KMS-11 (cell line): ENCODE measurements at regions not wholly inside any gene's neighbourhood (a gene's known extent, or its start where the extent isn't known, plus 50 kb on each side); places are given as distances from the start of the nearest gene placed in this dataset.

Experiments
- H2AFZ ChIP-seq: fragments of 200-600 bp; sonication (generic); 2 replicates; pipeline ENCODE4 v1.6.1; 2016; ENCODE audit warnings: antibody characterized with exemption, mixed run types, low read depth
- H3K27ac ChIP-seq: fragments of 200-600 bp; sonication (generic); 2 replicates; pipeline ENCODE4 v1.6.1; 2016; ENCODE audit warnings: mild to moderate bottlenecking, mixed run types
- H3K27me3 ChIP-seq: fragments of 200-600 bp; sonication (generic); 2 replicates; pipeline ENCODE4 v1.6.1; 2017; ENCODE audit warnings: mild to moderate bottlenecking, low read depth, mixed run types, moderate library complexity; ENCODE audit not compliant: insufficient read depth
- H3K36me3 ChIP-seq: fragments of 200-600 bp; sonication (generic); 2 replicates; pipeline ENCODE4 v1.6.1; 2017; ENCODE audit warnings: mild to moderate bottlenecking, mixed run types; ENCODE audit not compliant: insufficient read depth
- H3K4me1 ChIP-seq: fragments of 200-600 bp; sonication (generic); 2 replicates; pipeline ENCODE4 v1.6.1; 2016; ENCODE audit warnings: mild to moderate bottlenecking, low read depth, mixed run types; ENCODE audit not compliant: poor library complexity, severe bottlenecking
- H3K4me2 ChIP-seq: fragments of 200-600 bp; sonication (generic); 2 replicates; pipeline ENCODE4 v1.7.0; 2016; ENCODE audit warnings: mild to moderate bottlenecking, mixed run types
- H3K4me3 ChIP-seq: fragments of 200-600 bp; sonication (generic); IDR thresholded peaks from 2 replicates; pipeline ENCODE4 v1.6.1; 2017; ENCODE audit warnings: low read depth, low read length, mixed read lengths; ENCODE audit not compliant: insufficient read depth
- H3K79me2 ChIP-seq: fragments of 200-600 bp; sonication (generic); 2 replicates; pipeline ENCODE4 v1.6.1; 2016; ENCODE audit warnings: low read depth, mixed run types; ENCODE audit not compliant: insufficient read depth
- H3K9ac ChIP-seq: fragments of 200-600 bp; sonication (generic); 2 replicates; pipeline ENCODE4 v1.6.1; 2016; ENCODE audit warnings: mild to moderate bottlenecking, mixed run types
- H4K20me1 ChIP-seq: fragments of 200-600 bp; sonication (generic); 2 replicates; pipeline ENCODE4 v1.6.1; 2016; ENCODE audit warnings: mild to moderate bottlenecking, mixed run types; ENCODE audit not compliant: insufficient read depth
- CTCF ChIP-seq: fragments of 200-600 bp; sonication (generic); conservative IDR thresholded peaks from 2 replicates; pipeline ENCODE4 v1.6.1; 2017; ENCODE audit warnings: low read depth, mild to moderate bottlenecking, antibody characterized with exemption, low read length, moderate library complexity, mixed read lengths

GRCh38 chr10:8576281-8576680 lies 521.8 kb downstream of the GATA3 start:
- TF ChIP-seq CTCF, result no peak
- Histone ChIP-seq H3K4me1 (no peaks in the 10 kb centered on the region), H3K4me2 (no peak overlapping the region), H3K36me3 (no peaks in the 10 kb centered on the region), H3K27ac (no peak overlapping the region), H3K27me3 (no peaks in the 10 kb centered on the region), H3K79me2 (no peaks in the 10 kb centered on the region), H3K9ac (no peak overlapping the region), H4K20me1 (no peaks in the 10 kb centered on the region), H2AFZ (no peak overlapping the region), H3K4me3 (no peak overlapping the region)

- Histone ChIP-seq H3K36me3 (no peaks in the 10 kb centered on the region), H3K4me1 (no peaks in the 10 kb centered on the region), H3K4me3 (no peak overlapping the region), H3K4me2 (no peak overlapping the region), H4K20me1 (no peaks in the 10 kb centered on the region), H3K9ac (no peak overlapping the region), H3K27me3 (no peaks in the 10 kb centered on the region), H2AFZ (no peak overlapping the region), H3K79me2 (no peaks in the 10 kb centered on the region), H3K27ac (no peak overlapping the region)
- no peak for TF ChIP-seq CTCF
Measured at GRCh38 chr10:8576911-8577310, 522.4 kb downstream of the GATA3 start.

- H3K36me3 ChIP-seq, result no peaks in the 10 kb centered on the region
- no peak for TF ChIP-seq CTCF
- no peak overlapping the region for H2AFZ ChIP-seq
- H3K4me3 ChIP-seq, result no peak overlapping the region
- H3K4me1 ChIP-seq, result no peaks in the 10 kb centered on the region
- no peaks in the 10 kb centered on the region for H3K79me2 ChIP-seq
- H3K27me3 ChIP-seq, result no peaks in the 10 kb centered on the region
- H4K20me1 ChIP-seq, result no peaks in the 10 kb centered on the region
- H3K27ac ChIP-seq, result no peak overlapping the region
- no peak overlapping the region for H3K4me2 ChIP-seq
- no peak overlapping the region for H3K9ac ChIP-seq
Measured at GRCh38 chr10:8577686-8578085, 523.2 kb downstream of the GATA3 start.

DNA sequence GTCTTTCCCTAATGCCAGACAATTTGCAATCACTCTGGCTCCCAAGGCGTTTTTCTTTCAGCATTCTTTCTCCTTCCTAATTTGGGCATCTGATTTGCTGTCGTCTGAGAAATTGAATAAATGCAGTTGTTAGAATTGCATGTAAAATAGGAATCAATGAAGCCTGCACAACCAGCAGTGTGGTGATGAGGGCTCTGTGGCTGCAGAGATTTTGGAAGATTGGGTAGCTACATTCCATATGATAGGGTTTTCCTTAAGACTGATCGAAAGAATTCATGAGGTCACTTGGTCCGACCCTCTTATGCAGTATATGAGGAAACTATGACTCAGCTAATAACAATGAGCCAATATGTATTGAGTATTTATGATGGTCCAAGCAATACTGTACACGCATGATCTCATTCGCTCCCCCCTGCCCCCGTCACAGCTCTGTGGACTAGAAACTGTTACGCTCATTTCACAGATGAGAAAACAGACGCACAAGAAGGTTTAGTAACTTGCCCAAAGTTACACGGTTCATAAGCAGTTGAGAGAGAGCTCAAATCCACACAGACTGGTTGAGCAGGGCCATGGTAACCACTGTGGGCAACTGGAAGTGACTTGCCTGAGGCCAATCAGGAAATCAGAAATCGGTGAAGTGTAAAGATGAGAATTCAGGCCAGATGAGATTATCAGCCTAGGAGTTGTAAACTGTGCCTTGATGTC lies 527.2 kb downstream of the GATA3 start:
- Histone ChIP-seq H4K20me1 (no peaks in the 10 kb centered on the region), H3K27ac (no peak overlapping the region), H3K36me3 (no peaks in the 10 kb centered on the region), H3K9ac (no peak overlapping the region), H3K4me2 (no peak overlapping the region), H3K79me2 (no peaks in the 10 kb centered on the region), H3K4me1 (no peaks in the 10 kb centered on the region), H3K4me3 (no peak overlapping the region), H2AFZ (no peak overlapping the region), H3K27me3 (no peaks in the 10 kb centered on the region)
- TF ChIP-seq CTCF, result no peak
